ENCODE measurements at regions not wholly inside any gene's neighbourhood (a gene's known extent, or its start where the extent isn't known, plus 50 kb on each side); places are given as distances from the start of the nearest gene placed in this dataset.

GRCh38 chr7:116398672-116399071, 100.9 kb upstream of the CAV2 start:
- TF ChIP-seq, protein P1, sequence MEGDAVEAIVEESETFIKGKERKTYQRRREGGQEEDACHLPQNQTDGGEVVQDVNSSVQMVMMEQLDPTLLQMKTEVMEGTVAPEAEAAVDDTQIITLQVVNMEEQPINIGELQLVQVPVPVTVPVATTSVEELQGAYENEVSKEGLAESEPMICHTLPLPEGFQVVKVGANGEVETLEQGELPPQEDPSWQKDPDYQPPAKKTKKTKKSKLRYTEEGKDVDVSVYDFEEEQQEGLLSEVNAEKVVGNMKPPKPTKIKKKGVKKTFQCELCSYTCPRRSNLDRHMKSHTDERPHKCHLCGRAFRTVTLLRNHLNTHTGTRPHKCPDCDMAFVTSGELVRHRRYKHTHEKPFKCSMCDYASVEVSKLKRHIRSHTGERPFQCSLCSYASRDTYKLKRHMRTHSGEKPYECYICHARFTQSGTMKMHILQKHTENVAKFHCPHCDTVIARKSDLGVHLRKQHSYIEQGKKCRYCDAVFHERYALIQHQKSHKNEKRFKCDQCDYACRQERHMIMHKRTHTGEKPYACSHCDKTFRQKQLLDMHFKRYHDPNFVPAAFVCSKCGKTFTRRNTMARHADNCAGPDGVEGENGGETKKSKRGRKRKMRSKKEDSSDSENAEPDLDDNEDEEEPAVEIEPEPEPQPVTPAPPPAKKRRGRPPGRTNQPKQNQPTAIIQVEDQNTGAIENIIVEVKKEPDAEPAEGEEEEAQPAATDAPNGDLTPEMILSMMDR (IDR thresholded peaks at IDR 0.05; ENCODE audit: insufficient read depth, low read length), result no peak
- no peak for TF ChIP-seq SPI1 (IDR thresholded peaks at IDR 0.05; ENCODE audit: borderline replicate concordance, low read depth)
- TF ChIP-seq REST (IDR thresholded peaks at IDR 0.05; ENCODE audit: insufficient replicate concordance, low read depth), result no peak
- TF ChIP-seq POLR2AphosphoS5 (IDR thresholded peaks at IDR 0.05; ENCODE audit: low read depth), result no peak

Measured in HL-60 (cell line).